Endodermal cell (in vitro differentiated cells): ENCODE measurements at regions not wholly inside any gene's neighbourhood (a gene's known extent, or its start where the extent isn't known, plus 50 kb on each side); places are given as distances from the start of the nearest gene placed in this dataset.

Source experiments
- DNase-seq: peaks from one replicate; pipeline ENCODE4 v3.0.0-alpha.2; 2017
- H3K27ac ChIP-seq: 2 replicates; pipeline ENCODE4 v1.5.1; 2013; ENCODE audit warnings: mild to moderate bottlenecking, low read depth, low read length, moderate library complexity
- H3K27me3 ChIP-seq: 2 replicates; pipeline ENCODE4 v1.6.1; 2013; ENCODE audit warnings: mild to moderate bottlenecking, low read length, moderate library complexity; ENCODE audit not compliant: insufficient read depth, control insufficient read depth, poor library complexity, severe bottlenecking
- H3K36me3 ChIP-seq: 2 replicates; pipeline ENCODE4 v1.7.0; 2013; ENCODE audit warnings: mild to moderate bottlenecking, low read length, moderate library complexity; ENCODE audit not compliant: control insufficient read depth, insufficient read depth
- H3K4me1 ChIP-seq: one replicate; pipeline ENCODE4 v1.7.0; 2013; ENCODE audit warnings: low read length; ENCODE audit not compliant: control insufficient read depth, insufficient read depth
- H3K4me3 ChIP-seq: 2 replicates; pipeline ENCODE4 v1.5.1; 2013; ENCODE audit warnings: mild to moderate bottlenecking, low read length, moderate library complexity
- H3K9ac ChIP-seq: 2 replicates; pipeline ENCODE4 v1.6.1; 2013; ENCODE audit warnings: mild to moderate bottlenecking, low read length, moderate library complexity; ENCODE audit not compliant: poor library complexity, severe bottlenecking; ENCODE audit errors: extremely low read depth
- H3K9me3 ChIP-seq: 2 replicates; pipeline ENCODE4 v1.6.1; 2013; ENCODE audit warnings: mild to moderate bottlenecking, low read length, moderate library complexity; ENCODE audit not compliant: control insufficient read depth
- H3K27ac Mint-ChIP-seq: 2 replicates; pipeline ENCODE4 v1.8.0; 2020; ENCODE audit warnings: mixed read lengths
- H3K27me3 Mint-ChIP-seq: 2 replicates; pipeline ENCODE4 v1.8.0; 2021; ENCODE audit warnings: mild to moderate bottlenecking, mixed read lengths; ENCODE audit not compliant: insufficient read depth
- H3K36me3 Mint-ChIP-seq: 2 replicates; pipeline ENCODE4 v1.8.0; 2020; ENCODE audit warnings: low read depth, mixed read lengths
- H3K4me1 Mint-ChIP-seq: 2 replicates; pipeline ENCODE4 v1.8.0; 2020; ENCODE audit warnings: mixed read lengths
- H3K4me3 Mint-ChIP-seq: 2 replicates; pipeline ENCODE4 v1.8.0; 2020; ENCODE audit warnings: mild to moderate bottlenecking, moderate library complexity, mixed read lengths
- H3K9me3 Mint-ChIP-seq: 2 replicates; pipeline ENCODE4 v1.8.0; 2020; ENCODE audit warnings: mild to moderate bottlenecking, mixed read lengths
- WGBS, 2 experiments: methylation state at CpG; one replicate each; pipeline versions ENCODE4 v1.1.5 to v1.1.7; 2013; ENCODE audit warnings: missing lambda C conversion rate in 2 of 2, mixed read lengths in 1 of 2; ENCODE audit not compliant: insufficient coverage in 1 of 2, insufficient read length in 1 of 2; 5-methylcytosine and 5-hydroxymethylcytosine counted together
- TF ChIP-seq, protein P1 (sequence below): fragments of 200-600 bp; sonication (generic); conservative IDR thresholded peaks from 2 replicates; pipeline ENCODE4 v1.5.0; 2021; ENCODE audit warnings: antibody characterized with exemption, mild to moderate bottlenecking

DNA sequence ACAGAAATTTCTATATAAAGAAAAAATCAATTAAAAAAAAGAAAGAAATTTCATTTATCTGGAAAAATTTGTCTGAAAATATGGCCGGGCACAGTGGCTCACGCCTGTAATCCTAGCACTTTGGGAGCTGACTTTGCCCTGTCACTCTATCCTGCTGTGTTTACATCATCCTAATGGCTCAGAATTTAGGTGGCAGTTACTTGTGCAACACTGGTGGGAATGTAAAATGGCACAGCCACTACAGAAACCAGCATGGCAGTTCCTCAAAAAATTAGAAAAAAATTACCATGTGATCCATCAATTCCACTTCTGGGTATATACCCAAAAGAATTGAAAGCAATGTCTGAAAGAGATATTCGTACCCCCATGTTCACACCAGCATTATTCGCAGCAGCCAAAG lies 405.2 kb upstream of the AUTS2 start:
- TF ChIP-seq, protein P1, sequence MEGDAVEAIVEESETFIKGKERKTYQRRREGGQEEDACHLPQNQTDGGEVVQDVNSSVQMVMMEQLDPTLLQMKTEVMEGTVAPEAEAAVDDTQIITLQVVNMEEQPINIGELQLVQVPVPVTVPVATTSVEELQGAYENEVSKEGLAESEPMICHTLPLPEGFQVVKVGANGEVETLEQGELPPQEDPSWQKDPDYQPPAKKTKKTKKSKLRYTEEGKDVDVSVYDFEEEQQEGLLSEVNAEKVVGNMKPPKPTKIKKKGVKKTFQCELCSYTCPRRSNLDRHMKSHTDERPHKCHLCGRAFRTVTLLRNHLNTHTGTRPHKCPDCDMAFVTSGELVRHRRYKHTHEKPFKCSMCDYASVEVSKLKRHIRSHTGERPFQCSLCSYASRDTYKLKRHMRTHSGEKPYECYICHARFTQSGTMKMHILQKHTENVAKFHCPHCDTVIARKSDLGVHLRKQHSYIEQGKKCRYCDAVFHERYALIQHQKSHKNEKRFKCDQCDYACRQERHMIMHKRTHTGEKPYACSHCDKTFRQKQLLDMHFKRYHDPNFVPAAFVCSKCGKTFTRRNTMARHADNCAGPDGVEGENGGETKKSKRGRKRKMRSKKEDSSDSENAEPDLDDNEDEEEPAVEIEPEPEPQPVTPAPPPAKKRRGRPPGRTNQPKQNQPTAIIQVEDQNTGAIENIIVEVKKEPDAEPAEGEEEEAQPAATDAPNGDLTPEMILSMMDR, result no peak
- H3K9me3 ChIP-seq, result peaks cover 6% of the 10 kb centered on the region
- no peaks in the 10 kb centered on the region for H3K36me3 Mint-ChIP-seq
- 92 to 95% methylated on average over 2 to 4 of the region's 4 CpGs for WGBS, 2 experiments
- H3K4me1 ChIP-seq, result no peaks in the 10 kb centered on the region
- no peak overlapping the region for H3K4me3 Mint-ChIP-seq
- no peaks in the 10 kb centered on the region for H3K36me3 ChIP-seq
- no peaks in the 10 kb centered on the region for H3K27me3 Mint-ChIP-seq
- no peaks in the 10 kb centered on the region for H3K4me1 Mint-ChIP-seq
- no peak overlapping the region for H3K9ac ChIP-seq
- H3K4me3 ChIP-seq, result no peak overlapping the region
- no peak for DNase-seq
- no peaks in the 10 kb centered on the region for H3K27me3 ChIP-seq
- peaks cover 16% of the 10 kb centered on the region for H3K9me3 Mint-ChIP-seq
- no peak overlapping the region for H3K27ac Mint-ChIP-seq
- no peak overlapping the region for H3K27ac ChIP-seq

DNA sequence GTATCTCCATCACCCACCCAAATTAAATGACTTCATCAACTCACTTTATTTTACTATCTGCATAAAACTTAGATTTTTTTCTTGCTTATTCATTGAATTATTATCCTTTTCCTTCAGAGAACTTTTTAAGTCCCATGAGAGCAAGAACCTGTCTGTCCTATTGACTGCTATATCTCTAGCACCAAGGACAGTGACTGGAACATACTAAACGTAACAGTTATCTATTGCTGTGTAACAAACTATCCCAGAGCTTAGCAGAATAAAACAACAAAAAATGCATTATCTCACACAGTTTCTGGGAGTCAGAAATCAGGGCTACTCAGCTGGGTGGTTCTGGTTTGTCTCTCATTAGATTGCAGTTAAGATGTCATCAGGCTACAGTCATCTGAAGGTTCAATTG lies 401.7 kb upstream of the AUTS2 start:
- Histone ChIP-seq H3K9ac (no peak overlapping the region), H3K27ac (no peak overlapping the region), H3K27me3 (no peaks in the 10 kb centered on the region), H3K9me3 (peaks cover 23% of the 10 kb centered on the region), H3K4me3 (no peak overlapping the region), H3K36me3 (no peaks in the 10 kb centered on the region), H3K4me1 (no peaks in the 10 kb centered on the region)
- 83 to 95% methylated on average over 1 of the region's 1 CpG for WGBS, 2 experiments
- no peak overlapping the region for H3K4me3 Mint-ChIP-seq
- no peak overlapping the region for H3K27ac Mint-ChIP-seq
- no peaks in the 10 kb centered on the region for H3K27me3 Mint-ChIP-seq
- TF ChIP-seq, protein P1, result no peak
- no peaks in the 10 kb centered on the region for H3K36me3 Mint-ChIP-seq
- no peak for DNase-seq
- H3K9me3 Mint-ChIP-seq, result peaks cover 23% of the 10 kb centered on the region
- H3K4me1 Mint-ChIP-seq, result no peaks in the 10 kb centered on the region

DNA sequence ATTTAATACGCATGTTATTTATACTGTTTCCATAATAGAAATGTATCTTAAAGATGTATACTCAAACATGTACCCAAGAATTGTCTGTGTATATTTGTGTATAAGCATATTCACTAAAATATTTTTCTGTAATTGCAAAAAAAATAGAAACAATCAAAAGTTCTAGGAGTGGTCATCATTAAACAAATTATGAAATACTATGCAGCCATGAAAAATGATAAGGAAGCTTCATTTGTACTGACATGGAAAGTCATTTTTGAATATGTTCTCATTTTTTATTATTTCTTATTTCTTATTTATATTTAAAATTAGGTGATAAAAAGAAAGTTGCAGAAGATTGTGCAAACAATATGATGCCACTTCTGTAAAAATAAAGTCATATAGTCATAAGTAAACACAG lies 400.0 kb upstream of the AUTS2 start:
- Histone ChIP-seq H3K27ac (no peak overlapping the region), H3K4me1 (no peaks in the 10 kb centered on the region), H3K27me3 (no peaks in the 10 kb centered on the region), H3K9me3 (peaks cover 25% of the 10 kb centered on the region), H3K4me3 (no peak overlapping the region), H3K36me3 (no peaks in the 10 kb centered on the region), H3K9ac (no peak overlapping the region)
- peaks cover 23% of the 10 kb centered on the region for H3K9me3 Mint-ChIP-seq
- H3K27ac Mint-ChIP-seq, result no peak overlapping the region
- H3K27me3 Mint-ChIP-seq, result no peaks in the 10 kb centered on the region
- no peaks in the 10 kb centered on the region for H3K36me3 Mint-ChIP-seq
- TF ChIP-seq, protein P1, result no peak
- no peak overlapping the region for H3K4me3 Mint-ChIP-seq
- DNase-seq, result no peak
- WGBS, 2 experiments, result no CpG with 5 or more reads among the region's 1 CpG
- H3K4me1 Mint-ChIP-seq, result no peaks in the 10 kb centered on the region
